Medulla oblongata (tissue), 1 donor: ENCODE measurements at regions not wholly inside any gene's neighbourhood (a gene's known extent, or its start where the extent isn't known, plus 50 kb on each side); places are given as distances from the start of the nearest gene placed in this dataset.

ENCODE experiments used
- DNase-seq: peaks from one replicate; pipeline ENCODE4 v3.0.0-alpha.2; 2015; ENCODE audit errors: extremely low spot score

GRCh38 chr10:89153971-89154370, 53.1 kb downstream of the CH25H start:
- DNase-seq, result no peak

DNA sequence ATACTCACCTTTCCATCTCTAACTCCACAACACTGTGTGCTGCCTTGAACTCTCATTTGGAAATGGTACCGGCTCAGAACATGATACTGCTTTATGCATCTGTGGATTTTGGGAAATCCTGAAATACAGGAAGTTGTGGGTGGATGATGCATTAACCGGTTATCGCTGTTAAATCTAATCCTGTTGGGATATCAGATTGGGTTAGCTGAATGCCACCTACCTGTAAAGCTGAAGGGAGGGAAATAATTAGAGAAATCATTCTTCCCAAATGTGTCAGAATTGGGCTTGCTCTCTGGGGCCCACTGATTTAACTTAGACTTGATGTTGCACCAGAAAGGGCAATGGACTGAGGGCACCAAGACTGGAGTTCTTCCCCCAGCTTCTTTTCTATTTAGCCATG, 54.0 kb downstream of the CH25H start:
- DNase-seq, result no peak

DNA sequence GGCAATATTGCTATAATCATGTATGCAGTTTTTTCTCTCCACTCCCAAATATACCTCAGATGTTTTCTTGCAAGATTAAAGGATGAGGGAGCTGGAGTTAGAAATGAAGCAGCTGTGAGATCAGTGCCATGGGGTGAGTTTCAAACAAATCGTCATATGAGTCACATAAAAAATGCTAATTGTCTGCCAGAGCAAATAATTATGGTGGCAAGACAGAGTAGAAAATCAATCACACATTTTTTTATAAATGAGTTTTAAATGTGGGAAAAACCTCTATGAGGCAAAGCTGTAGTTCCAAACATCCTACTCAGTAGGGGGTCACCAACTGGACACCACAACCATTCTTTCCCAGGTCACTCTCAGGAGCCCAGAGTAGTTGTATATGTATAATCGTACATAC, 55.3 kb downstream of the CH25H start:
- no peak for DNase-seq

DNA sequence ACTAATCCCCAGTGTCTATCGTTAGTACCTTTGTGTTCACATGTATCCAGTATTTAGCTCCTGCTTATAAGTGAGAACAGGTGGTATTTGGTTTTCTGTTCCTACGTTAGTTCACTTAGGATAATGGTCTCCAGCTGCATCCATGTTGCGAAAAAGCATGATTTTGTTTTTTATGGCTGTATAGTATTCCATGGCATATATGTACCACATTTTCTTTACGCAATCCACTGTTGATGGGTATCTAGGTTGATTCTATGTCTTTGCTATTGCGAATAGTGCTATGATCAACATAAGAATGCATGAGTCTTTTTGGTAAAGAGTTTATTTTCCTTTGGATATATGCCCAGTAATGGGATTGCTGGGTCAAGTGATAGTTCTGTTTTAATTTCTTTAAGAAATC, 59.1 kb downstream of the CH25H start:
- no peak for DNase-seq

GRCh38 chr10:89147256-89147655, 59.9 kb downstream of the CH25H start:
- DNase-seq, result no peak

DNA sequence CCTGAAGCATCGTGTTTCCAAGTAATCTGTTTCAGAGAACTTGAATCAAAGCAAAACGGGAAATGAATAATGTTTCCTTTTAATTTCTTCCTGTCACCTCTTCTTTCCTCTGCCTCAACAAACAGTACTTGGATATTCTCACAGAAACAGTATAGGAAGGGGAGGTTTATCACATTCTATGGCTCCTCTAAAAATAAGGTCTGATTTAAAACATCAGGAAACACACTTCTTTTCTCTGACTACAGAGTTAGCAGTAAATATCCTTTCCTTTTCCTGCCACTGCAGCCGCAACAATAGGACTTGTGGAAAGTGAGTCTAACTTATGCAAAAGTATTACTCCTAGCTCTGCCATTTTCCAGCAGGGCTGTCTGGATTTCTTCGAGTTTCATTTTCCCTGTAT, 62.3 kb downstream of the CH25H start:
- DNase-seq, result no peak

- DNase-seq, result no peak
Observed at GRCh38 chr10:89142590-89142989, 64.5 kb downstream of the CH25H start.

GRCh38 chr10:89138755-89139490, 68.2 kb downstream of the CH25H start:
- DNase-seq, result no peak

- DNase-seq, result peak; percentile 53
Observed at GRCh38 chr10:89134963-89135362, 72.2 kb downstream of the CH25H start.

DNA sequence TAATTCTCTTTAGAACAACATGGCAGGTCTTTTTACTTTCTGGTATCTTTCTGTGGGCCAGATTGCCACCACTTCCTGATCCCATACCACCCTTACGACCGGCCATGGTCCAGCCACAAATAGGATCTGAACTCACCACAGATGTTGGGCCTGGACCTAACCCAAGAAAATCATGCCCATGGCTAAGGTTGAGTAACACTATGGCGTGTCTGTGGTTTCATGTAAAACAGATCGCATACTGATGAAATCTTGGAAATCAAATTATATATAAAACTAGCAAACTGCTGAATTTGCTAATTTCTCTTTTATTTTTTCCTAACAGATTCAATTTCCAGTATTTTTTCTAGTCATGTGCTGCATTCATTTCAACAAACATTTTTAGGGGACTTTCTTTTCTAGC, 77.2 kb downstream of the CH25H start:
- DNase-seq, result peak; percentile 77

DNA sequence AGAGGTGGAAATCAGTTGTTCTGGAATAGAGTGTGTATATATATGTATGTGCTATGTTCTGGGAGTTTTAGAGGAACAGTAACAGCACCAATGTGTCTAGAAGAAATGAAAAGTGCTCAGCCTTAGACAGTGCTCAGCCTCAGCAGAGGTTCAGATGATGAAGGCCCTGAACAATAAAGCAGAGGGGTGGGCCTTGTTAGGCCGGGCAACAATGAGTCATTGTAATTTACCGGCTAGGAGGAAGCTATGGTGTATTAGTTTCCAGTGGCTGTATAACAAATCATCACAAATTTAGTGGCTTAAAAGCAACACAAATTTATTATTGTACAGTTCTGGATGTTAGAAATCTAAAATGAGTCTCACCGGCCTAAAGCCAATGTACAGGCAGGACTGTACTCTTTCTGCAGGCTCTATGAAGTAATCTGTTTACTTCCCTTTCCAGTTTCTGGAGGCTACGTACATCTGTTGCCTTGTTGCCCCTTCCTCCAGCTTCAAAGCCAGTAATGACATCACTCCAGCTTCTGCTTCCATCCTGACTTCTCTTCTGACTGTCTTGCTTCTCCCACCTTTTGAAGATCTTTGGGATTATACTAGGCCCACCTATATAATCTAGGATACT, 84.6 kb downstream of the CH25H start:
- DNase-seq, result peak; percentile 69

DNA sequence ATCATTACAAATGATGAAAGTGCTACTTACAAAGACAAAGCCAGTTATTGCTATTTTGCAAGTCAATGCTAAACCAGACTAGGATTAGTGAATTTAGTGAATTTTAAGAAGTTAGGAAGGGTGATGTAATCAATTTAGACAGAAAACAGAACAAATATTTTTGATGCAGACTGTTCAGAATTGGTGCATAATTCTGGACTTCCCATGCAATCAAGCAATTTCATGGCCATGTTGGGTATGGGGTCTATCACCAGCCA, 85.4 kb downstream of the CH25H start:
- DNase-seq, result no peak

- DNase-seq, result peak; percentile 44
Observed at GRCh38 chr10:89120931-89121763, 86.0 kb downstream of the CH25H start.

GRCh38 chr10:89119651-89120050, 87.5 kb downstream of the CH25H start:
- no peak for DNase-seq

DNA sequence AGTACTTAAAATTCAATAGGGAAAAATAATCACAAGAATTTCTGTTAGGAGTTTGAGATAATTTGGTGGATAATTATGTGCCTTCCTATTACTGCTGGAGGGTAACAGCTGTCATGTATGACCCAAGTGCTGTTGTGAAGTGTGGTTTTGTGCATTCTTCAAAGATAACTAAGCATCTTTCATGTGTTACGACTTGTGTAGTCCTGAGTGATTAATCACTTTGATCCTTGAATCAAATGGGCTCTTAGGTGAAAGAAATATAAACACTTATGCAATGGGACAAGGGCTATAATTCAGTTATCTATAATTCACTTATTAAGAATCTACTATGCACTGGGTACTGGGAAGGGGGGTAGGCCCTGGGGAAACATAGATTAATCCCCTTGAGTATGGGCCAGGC, 89.0 kb downstream of the CH25H start:
- DNase-seq, result no peak

DNA sequence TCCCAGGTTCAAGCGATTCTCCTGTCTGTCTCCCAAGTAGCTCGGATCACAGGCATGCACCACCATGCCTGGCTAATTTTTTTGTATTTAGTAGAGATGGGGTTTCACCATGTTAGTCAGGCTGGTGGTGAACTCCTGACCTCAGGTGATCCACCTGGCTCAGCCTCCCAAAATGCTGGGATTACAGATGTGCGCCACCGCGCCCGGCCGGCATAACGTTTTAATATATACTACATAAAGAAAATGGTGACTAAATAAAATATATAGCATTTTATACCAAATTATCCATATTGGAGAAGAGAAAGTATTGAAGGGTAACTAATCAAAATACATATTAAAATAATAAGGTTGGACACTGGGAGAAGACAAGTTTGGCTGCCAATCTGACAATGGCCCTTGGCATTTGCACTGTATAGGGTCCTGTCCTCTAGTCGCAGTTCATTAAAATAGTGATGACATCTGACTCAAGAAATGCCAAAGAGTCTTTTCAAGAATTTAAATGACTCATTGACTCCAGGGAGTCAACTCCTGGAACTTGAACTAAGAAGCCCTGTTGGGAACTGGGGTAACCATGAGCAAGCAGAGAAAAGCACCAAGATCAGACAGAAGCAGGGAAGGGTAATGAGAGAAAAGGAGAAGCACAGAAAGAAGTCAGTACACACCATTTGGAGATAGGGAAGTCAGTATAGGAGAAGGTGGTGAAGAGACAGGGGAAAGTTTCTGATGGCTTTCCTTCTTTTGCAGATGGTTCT, 91.1 kb downstream of the CH25H start:
- peak; percentile 40 for DNase-seq

DNA sequence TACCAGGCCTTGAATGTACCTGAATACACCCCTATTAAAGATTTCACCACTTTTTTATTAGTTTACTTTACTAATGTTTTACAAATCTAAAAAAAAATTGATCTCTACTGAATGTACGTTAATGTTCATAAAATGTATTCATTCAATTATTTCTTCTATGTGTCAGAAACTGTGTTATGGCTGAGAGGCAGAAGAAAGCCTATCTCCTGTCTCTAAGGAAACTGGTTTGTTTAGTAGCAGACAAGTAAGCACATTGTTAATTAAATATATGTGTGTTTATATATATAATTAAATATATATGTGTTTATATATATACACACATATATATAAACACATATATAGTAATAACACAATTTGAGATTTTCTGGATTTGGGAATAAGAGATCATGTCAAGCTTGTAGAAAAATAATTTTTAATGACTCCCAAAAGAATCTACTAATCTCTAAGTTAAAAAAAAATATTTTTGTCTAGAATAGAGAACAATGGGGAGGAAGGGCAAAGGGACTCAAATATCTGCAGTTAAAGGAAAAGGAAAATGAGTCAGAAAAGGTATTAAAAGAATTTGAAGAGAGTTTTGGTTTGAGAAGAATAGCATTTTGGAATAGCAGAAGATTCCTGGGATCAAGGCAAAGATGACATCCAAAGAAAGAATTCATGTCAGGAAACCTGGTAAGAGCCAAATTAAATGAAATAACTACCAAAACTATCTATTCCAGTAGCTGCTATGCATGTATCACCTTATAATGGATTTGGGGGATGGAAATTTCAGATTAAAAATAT, 92.1 kb downstream of the CH25H start:
- DNase-seq, result no peak

GRCh38 chr10:89102735-89103134, 104.4 kb downstream of the CH25H start:
- DNase-seq, result no peak

DNA sequence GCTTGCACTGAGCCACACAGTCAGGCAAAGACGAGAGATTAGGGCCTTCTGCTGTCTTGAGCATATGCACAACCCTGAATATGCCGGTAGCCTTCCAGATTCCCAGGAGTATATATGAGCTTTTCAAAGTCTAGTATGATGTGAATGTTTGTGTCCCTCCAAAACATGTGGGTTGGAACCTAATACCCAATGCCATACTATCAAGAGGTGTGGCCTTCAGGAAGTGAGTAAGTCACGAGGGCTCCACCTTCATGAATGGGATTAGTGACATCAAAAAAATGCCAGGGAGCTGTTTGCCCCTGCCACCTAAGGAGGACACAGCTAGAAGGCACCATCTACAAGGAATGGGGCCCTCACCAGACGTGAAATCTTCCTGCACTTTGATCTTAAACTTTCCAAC, 105.2 kb downstream of the CH25H start:
- DNase-seq, result no peak

GRCh38 chr10:89100680-89101079, 106.4 kb downstream of the CH25H start:
- DNase-seq, result no peak

DNA sequence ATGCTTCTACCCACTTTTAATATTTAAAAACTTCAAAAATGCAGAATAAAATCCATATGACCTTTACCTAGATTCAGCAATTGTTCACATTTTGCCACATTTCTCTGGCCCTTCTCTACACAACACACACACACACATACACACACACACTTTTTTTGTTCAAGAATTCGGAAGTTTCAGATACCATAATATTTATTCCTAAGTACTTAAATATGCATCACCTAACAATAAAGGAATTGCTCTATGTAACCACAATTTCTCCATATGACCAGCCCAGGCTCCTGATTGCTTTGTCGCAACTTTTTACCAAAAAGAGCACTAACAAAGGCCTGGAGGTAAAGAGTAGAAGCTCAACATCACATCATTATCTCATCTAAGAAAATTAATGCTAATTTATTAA, 106.6 kb downstream of the FAS start:
- no peak for DNase-seq
